Stimulated activated naive CD4-positive, alpha-beta T cell (primary cell): ENCODE measurements at regions not wholly inside any gene's neighbourhood (a gene's known extent, or its start where the extent isn't known, plus 50 kb on each side); places are given as distances from the start of the nearest gene placed in this dataset.

Source experiments
- DNase-seq, 6 experiments: peaks; one replicate each; lab custom pipeline; 2025; lab: John Stamatoyannopoulos, UW

DNA sequence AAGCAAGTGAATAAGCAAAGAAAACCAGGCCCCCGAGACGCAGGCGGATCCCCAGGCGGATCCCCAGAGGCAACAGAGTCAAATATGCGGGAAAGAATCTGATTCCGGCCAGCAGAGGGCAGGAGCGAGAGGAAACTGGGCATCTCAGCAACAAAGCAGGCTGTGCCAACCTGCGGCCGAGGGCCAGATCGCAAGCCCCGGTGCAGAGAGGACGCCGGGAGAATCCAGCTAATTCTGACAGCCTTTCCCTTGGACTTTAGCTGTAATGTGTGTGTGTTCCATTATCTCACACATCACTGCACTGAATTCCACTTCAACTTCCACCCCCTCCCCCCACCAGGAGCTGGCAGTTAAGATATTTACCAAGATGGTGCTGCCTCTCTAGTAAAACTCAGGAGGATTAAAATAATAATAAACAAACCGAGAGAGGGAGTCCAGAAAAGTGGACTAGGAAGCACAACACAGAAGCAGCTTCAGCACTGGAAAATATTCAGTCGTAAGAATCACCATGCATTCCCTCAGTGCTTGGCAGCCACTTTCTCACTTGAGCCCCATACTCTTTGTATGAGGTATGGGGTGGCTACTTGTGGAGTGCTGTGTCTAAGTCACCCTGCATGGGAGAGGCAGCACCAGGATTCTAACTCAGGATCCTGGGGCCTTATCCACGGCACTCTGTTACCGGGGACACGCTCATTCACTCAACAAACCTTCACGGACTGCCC lies 66.2 kb upstream of the SNX9 start:
- DNase-seq: peak; percentile 41 to 76 (median 62)

DNA sequence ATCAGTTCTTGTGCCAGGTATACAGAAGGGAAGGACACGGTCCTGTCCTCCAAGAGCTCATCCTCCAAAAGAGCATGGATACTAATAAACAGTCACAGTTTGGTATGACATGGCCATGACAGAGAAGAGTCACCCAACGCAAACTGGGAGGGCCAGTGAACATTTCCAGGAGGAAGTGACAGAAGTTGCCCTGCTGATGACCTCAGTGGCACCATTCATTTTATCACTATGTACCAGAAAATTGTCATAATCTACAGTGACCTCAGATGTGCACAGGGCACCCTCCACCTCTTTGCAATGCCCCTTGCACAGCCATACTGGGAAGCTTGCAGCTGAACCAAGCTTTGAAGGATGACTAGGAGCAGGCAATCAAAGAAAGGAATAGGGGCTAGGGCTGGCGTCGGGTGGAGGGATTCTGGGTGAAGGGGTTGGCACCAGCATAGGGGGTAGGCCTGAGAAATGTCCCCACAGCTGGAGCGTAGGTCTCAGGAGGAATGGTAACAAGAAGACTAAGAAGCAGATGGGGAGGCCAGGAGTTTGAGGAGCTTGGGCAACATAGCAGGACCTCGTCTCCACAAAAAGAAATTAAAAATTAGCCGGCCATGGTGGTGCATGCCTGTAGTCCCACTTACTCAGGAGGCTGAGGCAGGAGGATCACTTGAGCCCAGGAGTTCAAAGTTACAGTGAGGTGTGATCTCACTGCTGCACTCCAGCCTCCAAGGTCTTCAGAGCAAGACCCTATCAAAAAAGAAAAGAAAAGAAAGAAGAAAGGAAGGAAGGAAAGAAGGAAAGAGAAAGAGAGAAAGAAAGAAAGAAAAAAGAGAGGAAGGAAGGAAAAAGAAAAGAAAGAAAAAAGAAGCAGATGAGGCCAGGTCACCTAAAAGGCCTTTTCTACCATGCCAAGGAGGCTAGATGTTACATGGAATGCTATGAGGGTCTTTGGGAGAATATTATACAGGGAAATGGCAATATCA lies 65.3 kb upstream of the SNX9 start:
- DNase-seq: no peak

DNA sequence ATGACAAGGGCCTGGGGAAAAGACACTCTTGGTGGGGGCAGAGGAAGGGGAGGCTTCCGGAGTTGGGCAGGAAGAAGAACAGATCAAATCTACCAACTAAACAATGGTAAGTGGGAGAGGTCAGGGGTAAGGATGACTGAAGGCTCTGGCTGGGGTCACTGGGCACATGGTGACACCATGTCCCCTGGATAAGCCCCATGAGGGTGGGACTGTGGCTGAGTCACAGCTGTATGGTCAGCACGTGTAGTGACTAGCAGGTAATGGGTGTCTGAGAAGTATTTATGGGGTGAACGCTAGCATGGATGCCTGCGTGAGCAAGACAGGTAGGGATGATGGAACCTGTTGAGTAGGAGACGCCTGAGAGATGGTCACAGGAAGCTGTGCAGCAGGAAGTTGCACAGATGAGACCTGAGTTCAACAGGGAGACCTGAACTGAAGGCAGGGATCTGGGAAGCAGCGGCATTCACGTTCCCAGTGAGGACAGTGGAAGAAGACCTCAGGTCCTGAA lies 64.5 kb upstream of the SNX9 start:
- no peak for DNase-seq

DNA sequence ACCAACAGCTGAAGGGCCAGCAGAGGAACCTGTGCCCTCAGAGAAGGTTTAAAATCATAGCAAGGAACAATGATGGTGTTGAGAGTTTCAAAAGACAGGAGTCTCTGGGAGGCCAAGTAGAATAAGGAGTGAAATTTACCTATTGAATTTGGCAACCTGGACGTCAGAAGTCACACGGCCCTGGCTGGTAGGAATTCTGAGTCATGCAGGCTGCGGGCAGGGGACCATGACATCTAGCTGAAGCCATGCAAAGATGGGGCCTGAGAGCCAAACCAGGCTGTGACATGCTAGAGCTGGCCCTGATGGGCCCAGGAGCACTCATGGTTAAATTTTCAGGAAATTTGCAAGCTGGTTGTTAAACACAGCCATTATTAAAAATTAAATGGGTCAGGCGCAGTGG lies 64.0 kb upstream of the SNX9 start:
- no peak for DNase-seq

DNA sequence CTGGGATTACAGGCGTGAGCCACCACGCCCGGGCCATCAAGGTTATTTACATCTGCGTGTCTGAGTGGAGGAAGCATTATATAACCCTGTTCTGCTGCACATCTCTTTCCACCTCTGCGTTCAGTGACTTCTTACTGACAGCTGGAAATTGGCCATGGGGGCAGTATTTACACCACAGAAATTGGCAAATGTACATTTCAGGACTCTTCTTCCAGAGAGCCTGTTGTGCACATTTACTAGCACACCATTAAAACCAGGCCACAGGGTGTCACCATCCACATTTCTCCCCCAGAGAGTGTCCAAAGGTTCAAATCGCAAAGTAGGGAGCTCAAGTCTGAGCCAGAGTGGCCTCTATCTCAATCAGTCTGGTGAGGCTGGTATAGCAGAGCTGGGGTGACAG lies 62.9 kb upstream of the SNX9 start:
- no peak for DNase-seq

DNA sequence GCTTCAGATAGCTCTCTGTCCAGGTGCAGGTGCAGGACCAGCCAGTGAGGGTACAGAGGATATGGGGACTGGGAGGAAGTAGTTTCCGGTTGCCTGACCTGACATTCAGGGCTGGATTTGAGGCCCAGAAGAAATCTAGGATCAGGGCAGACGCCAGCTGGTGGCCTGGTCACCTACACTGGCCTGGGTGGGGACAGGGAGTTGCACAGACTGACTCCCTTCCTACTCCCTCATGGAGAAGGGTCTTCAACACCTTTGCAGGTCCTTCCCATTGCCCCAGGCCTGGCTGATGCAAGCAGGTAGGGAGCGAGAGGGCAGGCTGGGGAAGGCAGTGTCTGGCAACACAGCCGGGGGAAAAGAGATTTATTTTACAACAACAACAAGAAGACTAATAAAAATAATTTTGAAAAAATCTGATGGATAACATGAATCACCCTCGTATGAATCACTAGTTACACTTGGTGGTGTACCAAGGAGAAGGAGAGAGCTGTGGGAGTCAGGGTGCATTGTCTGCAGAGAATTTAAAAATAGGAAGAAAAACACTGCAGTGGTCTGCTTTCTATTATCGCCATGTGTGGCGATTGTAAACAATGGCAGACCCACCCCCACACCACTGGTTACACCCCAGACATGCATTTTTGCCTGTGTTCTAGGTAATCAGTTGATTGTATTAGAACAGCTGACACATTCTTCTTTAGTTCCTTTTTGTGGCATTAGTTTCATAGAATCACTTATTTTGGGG lies 62.3 kb upstream of the SNX9 start:
- DNase-seq: no peak

DNA sequence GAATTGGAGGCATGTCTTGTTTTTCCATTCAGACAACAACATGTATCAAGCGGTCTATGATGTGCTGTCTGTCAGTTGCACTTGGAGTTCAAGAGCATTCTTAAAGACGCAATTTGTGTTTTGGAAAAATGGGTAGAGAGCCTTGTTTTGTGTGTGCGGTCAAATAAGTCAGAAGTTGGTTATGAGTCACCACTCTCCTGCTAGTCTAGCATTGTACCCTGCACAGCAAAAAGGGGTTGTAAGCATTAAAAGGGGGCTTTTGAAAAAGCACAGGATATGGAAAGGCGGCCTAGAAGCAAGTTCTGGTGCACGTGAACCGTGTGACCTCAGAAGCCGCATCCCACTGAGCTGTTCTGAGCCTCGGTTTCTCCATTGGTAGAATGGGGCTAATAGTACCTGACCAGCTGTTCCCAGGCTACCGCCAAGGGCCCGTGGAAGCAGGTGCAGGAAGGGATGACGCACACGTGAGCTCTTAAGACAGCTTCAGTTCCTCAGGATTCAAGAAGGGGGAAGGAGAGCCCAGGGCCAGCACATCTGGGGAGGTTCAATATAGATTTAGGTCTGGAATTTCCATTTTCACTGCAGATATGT lies 61.6 kb upstream of the SNX9 start:
- DNase-seq: peak in 3 of 6 experiments; percentile 13 to 29 (median 19)

DNA sequence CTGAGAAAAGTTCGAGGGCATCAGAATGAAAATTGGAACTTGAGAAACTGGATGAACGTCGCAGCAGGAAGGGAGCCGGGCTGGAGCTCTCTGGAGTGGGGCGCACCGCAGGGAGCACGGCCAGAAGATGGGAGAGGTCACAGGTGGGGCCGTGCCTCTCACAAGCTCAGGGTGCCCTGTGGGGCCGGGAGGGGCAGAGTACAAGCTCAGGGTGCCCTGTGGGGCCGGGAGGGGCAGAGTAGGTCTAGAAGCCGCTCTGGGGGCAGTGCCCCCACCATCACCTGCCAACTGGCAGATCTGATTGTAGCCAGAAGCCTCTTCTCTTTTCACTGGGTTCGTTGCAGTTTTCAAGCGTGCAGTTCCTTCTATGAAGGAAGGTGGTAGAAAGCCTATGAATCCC lies 61.1 kb upstream of the SNX9 start:
- DNase-seq: no peak

DNA sequence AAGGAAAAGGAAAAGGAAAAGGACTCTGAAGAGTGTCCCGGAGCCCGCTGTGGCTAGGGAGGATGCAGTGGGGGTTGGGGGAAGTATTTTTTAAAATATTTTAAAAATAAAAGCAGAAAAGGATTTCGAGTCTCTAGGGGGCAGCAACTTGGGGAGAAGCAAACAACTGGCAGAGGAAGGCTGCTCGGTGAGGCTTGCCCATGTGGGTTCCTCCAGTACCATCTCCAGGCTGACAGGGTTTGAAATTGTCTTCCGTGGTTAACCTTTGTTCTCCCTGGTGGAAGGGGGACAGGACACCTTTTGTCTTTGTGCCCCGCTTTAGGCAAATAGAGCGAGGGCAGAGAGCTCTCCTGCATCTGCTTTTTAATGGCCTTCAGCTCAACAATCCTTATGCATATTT lies 60.4 kb upstream of the SNX9 start:
- DNase-seq: peak in 2 of 6 experiments; percentile 24 to 47

DNA sequence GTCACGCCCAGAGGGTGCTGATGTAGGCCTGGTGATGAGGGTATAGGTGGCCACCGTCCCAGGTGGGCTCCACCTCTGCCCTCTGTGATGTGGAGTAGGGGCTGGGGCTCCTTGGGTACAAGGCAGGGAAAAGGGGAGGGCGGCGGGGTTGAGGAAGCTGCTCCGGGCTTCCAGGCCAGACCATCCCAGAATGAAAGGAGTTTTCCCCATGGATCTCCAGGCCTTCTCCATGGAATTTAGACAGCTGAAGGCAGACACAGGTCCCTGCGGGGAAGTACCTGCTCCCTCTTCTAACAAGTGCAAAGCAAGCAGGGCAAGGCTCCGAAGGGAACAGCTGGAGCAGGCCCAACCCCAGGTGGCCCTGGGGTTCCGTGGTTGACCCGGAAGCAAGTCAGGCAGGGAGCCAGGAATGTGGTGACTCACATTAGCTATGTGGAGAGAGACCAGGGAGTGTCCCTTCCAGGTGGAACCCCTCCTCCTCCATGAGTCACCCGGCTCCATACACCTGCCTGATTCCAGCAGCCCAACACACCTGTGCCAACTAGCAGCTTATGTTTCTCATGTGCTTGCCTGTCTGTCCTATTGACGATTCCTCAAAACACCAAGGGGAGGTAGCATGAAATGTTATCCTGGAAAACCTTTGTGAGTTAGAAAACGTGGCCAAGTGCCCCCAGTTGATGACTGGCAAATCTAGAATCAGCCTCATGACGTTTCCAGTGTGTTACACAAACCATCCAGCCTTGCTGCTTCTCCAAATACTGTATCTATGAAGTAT lies 59.7 kb upstream of the SNX9 start:
- peak in 3 of 6 experiments; percentile 24 to 40 (median 31) for DNase-seq

DNA sequence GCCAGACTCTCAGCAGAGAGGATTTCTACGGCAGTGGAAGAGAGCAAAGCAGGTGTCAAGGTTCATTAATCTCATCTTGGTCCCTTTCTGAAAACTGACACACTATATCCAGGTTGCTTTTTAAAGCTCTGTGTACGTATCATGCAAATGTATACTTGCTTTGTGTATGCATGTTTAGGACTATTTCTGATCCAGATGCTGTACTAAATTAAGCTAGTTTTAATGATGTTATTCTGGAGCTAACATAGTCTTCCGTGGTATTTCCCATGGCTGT lies 59.2 kb upstream of the SNX9 start:
- no peak for DNase-seq

DNA sequence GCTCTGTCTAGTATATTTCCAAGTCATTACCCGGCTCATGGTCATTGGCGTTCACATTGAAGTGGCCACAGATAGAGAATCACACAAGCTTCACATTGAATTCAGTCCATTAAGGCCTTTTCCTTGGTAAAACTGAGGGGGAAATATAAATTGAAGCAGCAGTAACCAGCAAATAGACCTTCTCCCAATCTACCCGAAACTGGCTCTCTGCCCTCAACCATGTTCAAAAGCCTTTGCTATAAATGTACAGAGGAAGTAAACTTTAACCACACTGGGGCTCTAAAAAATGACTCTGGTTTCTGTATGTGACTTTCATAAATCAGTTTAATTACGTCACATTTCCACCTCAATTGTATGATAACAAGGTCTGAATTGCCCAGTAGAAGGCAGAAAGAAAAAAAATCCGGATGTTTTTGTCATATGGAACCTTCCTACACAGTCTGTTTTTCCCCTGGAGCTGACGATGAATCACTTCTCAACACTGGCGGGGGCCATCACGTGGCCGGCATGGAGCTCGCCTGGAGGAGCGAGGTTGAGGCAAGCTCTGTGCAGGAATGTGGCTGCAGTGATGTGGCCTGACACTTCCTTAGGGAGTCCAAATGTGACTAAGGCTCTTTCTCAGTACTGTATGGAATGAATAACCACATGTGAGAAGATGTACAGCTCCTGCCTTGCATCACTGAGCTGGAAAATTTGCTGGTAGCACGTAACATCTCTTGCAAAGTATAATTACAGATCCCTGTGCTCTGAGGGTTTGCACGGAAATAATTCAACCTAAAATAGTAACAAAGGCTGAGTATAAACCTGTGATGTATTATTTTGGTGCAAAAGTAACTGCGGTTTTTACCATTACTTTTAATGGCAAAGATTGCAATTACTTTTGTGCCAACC lies 58.6 kb upstream of the SNX9 start:
- DNase-seq: peak; percentile 81 to 94 (median 90)

DNA sequence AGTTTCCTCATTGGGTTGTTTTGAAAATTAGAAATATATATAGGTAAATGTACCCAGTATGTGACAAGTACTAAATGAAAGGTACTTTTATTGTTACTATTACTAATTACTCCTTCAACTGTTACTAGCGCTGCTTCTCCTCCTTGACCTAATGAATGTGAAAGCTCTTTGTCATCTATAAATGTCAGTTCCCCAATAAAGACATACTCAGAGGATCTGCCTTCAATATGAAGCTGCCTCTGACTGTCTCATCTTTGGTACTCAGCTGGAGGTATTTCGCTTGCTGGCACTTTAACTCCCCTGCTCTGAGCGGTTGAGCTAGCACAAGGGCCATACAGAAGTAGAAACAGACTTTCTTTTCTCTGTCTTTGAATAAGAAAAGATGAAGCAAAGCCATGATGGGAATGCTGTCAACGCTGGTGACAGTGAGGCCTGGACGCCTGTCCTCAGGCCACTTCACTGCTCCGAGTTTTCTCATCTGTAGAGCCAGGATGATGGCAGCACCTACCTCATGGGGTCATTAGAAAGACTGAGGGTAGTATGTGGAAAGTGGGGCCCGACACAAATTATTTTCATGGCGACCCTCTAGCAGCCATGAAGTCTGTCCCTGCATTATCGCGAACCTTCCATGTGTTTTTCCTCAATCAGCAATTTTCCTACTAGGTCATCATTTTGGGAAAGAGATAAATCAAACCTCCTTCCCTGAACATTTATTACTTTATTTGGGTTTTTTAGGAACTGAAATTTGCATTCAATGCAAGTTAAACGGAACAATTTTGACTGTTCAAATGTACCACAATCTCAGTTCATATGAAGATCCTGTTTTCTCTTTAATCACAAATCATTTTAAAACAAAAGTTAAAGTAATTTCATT lies 55.9 kb upstream of the SNX9 start:
- DNase-seq: no peak

DNA sequence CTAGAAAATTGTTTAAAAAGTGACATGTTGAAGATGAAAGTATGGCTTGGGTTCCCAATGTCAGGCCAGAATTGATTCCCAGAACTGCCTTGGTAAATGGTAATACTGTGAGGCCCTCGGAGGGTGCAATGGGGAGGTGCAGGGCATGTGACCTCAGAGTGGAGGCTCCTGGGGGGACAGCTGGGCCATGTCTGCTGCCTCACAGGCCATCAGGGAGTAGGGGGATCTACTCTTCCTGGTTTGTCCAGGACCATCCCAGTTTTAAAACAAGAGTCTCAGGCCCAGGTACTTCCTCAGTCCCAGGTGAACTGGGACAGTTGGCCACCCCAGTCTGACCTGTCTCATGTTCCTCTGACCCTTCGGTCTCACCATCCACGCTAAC lies 55.3 kb upstream of the SNX9 start:
- no peak for DNase-seq

DNA sequence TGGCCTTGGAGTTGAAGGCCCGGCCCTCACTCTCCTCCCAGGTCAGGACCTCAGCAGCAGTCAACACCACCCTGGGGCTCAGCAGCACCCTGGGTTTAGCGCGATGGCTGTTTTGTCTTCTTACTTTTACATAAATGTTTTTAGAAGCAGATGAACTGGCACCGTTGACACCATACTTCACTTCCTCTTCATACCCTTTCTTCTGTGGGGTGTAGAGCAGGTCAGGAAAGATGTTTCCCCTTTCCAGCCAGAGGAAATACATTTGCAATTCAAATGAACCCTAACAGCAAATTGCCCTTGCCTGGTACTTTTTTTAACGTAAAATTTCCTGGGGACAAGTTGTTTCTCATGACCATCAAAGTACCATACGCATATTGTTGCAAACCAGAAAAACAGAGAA lies 54.7 kb upstream of the SNX9 start:
- DNase-seq: peak in 2 of 6 experiments; percentile 40 to 43

DNA sequence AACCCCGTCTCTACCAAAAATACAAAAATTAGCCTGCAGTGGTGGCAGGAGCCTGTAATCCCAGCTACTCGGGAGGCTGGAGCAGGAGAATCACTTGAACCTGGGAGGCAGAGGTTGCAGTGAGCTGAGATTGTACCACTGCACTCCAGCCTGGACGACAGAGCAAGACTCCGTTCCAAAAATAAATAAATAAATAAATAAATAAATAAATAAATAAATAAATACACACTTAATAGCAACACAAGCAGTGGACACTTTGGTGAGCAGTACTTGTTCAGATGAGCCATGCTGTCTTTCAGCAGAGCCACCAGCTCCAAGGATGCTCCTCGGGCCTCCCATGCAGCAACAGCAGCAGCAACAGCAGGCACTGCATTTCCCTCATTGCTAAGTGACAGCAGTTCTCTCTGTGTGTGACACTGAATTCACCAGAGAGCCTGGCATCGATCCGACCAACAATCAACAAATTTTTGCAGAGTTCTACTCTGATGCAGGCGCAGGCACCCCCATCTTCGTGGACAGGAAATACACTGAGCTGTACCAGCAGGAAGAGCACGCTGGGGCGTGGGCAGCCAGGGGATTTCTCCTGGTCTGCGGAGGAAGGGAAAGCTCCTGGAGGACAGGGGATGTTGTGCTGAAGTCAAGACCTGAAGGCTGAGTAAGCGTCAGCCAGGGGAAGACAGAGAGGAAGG lies 54.0 kb upstream of the SNX9 start:
- DNase-seq: peak in 3 of 6 experiments; percentile 16 to 29 (median 28)

DNA sequence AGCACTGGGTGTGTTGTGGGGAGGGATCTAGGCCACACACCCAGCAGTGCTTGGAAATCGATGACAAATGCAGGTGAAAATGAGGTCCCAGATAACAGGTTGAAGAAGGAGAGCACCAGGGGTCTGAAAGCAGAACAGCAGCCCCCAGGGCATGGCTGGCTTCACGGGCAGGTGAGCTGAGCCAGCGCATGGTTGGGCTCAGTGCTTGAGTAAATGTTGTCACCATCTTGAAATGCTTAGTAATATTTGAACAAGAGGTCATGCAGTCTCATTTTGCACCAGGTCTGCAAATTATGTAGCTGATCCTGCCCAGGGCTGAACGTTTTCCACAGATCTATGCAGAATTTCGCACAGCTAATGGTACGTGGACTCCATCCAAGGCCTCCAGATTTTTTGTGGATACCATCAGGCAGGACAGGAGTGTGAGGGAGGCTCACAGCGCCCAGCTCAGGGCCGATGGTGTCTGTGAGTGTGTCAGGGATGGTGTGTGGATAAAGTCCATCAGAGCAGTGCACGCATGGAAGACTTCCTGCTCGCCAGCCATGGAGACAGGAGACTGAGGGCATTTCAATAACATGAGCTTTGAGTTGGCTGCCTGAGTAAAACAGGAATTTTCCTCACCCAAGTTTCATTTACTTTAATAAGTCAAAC lies 53.1 kb upstream of the SNX9 start:
- no peak for DNase-seq

DNA sequence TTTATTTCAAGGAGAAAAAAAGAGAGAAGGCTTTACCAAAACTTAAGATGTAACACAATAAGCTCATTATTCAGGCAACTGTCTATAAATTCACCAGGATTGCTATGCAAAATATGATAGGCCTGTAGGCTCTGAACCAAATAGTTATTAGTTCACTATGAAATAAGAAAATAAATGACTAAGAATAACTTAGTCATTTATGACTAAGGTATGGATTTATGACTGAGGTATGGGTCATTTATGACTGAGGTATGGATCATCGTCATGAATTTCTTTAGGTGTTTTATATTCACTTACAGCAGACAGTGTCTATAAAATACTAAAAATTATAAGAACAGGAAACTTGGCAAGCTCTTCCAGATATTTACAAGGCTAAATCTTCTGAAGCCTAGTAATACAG lies 52.1 kb upstream of the SNX9 start:
- DNase-seq: no peak
